ENCODE measurements at regions not wholly inside any gene's neighbourhood (a gene's known extent, or its start where the extent isn't known, plus 50 kb on each side); places are given as distances from the start of the nearest gene placed in this dataset.

DNA sequence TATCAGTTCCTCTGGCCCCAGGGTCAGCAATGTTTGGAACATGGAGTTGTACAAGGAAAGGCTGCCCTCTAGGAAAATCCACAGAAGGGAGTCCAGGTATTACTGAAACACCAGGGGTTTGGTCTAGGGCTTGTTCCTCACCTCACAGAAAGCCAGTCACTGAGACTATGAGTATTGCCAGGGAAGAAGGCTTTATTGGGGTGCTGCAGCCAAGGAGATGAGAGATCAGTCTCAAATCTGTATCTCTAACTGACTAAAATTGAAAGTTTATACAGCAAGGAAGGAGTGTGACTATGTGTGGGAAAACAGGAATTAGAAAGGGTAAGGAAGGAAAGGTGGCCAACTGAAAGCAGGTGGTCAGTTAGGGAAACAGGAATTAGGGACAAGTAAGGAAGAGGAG lies 172.3 kb downstream of the LYPLAL1 start:
- H3K27ac Mint-ChIP-seq (ENCODE audit: unreplicated experiment): no peak overlapping the region
- no peaks in the 10 kb centered on the region for H3K27me3 Mint-ChIP-seq (ENCODE audit: unreplicated experiment)
- H3K36me3 Mint-ChIP-seq (ENCODE audit: unreplicated experiment): peaks cover 12% of the 10 kb centered on the region
- no peak for DNase-seq
- H3K4me1 Mint-ChIP-seq (ENCODE audit: low read depth, unreplicated experiment): no peaks in the 10 kb centered on the region
- TF ChIP-seq, protein P1, sequence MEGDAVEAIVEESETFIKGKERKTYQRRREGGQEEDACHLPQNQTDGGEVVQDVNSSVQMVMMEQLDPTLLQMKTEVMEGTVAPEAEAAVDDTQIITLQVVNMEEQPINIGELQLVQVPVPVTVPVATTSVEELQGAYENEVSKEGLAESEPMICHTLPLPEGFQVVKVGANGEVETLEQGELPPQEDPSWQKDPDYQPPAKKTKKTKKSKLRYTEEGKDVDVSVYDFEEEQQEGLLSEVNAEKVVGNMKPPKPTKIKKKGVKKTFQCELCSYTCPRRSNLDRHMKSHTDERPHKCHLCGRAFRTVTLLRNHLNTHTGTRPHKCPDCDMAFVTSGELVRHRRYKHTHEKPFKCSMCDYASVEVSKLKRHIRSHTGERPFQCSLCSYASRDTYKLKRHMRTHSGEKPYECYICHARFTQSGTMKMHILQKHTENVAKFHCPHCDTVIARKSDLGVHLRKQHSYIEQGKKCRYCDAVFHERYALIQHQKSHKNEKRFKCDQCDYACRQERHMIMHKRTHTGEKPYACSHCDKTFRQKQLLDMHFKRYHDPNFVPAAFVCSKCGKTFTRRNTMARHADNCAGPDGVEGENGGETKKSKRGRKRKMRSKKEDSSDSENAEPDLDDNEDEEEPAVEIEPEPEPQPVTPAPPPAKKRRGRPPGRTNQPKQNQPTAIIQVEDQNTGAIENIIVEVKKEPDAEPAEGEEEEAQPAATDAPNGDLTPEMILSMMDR (IDR thresholded peaks at IDR 0.05; ENCODE audit: partially characterized antibody, unreplicated experiment): no peak
- H3K4me3 Mint-ChIP-seq (ENCODE audit: unreplicated experiment): no peak overlapping the region
- H3K9me3 Mint-ChIP-seq (ENCODE audit: unreplicated experiment): no peaks in the 10 kb centered on the region

DNA sequence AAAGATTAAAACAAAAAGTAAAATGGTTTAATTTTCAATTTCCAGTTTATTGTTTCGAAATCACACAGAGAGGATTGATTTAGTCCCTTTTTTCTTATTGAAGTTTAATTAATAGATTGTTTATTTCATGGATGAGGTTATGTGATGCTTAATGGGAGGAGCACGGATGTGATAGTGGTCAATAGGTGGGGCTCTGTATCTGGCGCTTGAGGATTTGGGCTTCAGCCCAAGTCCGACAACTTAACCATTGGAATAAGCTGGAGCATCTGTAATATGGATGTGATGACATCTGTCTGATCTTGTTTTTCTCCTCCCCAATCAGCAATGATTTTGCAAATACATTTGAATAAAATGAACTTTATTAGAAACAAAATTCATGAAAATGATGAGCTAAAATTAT lies 169.2 kb downstream of the LYPLAL1 start:
- no peaks in the 10 kb centered on the region for H3K4me1 Mint-ChIP-seq (ENCODE audit: low read depth, unreplicated experiment)
- DNase-seq: no peak
- H3K9me3 Mint-ChIP-seq (ENCODE audit: unreplicated experiment): no peaks in the 10 kb centered on the region
- H3K27me3 Mint-ChIP-seq (ENCODE audit: unreplicated experiment): no peaks in the 10 kb centered on the region
- TF ChIP-seq, protein P1 (IDR thresholded peaks at IDR 0.05; ENCODE audit: partially characterized antibody, unreplicated experiment): no peak
- no peak overlapping the region for H3K27ac Mint-ChIP-seq (ENCODE audit: unreplicated experiment)
- H3K4me3 Mint-ChIP-seq (ENCODE audit: unreplicated experiment): no peak overlapping the region
- H3K36me3 Mint-ChIP-seq (ENCODE audit: unreplicated experiment): peaks cover 12% of the 10 kb centered on the region

DNA sequence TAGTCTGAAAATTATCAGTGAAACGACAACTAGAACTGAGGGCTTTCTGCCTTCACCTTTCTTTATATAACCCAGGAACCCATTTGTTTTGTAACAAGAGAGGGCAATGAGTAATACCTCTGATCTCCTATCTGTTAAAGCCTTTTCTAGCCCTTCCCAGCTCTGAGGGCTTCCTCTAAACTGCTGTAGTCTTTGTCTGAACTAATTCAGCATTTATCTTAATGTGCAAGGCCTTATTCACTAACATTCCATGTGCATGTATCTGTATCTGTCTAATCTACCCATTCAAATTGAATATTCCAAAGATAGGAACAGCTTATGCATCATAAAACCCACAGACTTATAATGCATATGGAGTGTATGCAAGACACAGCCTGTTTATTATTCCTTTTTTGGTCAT lies 167.1 kb downstream of the LYPLAL1 start:
- H3K4me1 Mint-ChIP-seq (ENCODE audit: low read depth, unreplicated experiment): no peaks in the 10 kb centered on the region
- H3K36me3 Mint-ChIP-seq (ENCODE audit: unreplicated experiment): peaks cover under 1% of the 10 kb centered on the region
- no peak for DNase-seq
- no peak overlapping the region for H3K27ac Mint-ChIP-seq (ENCODE audit: unreplicated experiment)
- H3K27me3 Mint-ChIP-seq (ENCODE audit: unreplicated experiment): no peaks in the 10 kb centered on the region
- TF ChIP-seq, protein P1 (IDR thresholded peaks at IDR 0.05; ENCODE audit: partially characterized antibody, unreplicated experiment): no peak
- H3K4me3 Mint-ChIP-seq (ENCODE audit: unreplicated experiment): no peak overlapping the region
- no peaks in the 10 kb centered on the region for H3K9me3 Mint-ChIP-seq (ENCODE audit: unreplicated experiment)

DNA sequence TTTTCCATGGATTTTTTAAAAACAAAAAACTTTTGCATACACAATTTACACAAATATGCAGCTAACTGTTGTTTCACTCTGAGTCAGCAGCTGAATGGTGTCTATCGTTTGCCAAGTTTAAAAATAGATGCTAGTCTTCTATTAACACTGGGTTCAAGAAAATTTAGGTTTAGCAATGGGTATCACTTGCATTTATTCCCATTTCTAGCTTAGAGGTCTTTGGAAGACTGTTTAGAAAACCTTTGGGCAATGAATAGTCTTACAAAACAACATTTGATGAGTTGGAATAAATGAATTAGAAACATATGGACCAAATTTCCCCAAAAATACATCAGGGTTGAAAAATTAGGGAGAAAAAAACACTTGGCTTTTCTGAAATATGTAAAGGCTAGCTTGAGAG lies 165.8 kb downstream of the LYPLAL1 start:
- TF ChIP-seq, protein P1 (IDR thresholded peaks at IDR 0.05; ENCODE audit: partially characterized antibody, unreplicated experiment): no peak
- no peak for DNase-seq
- H3K4me3 Mint-ChIP-seq (ENCODE audit: unreplicated experiment): no peak overlapping the region
- no peak overlapping the region for H3K27ac Mint-ChIP-seq (ENCODE audit: unreplicated experiment)
- H3K36me3 Mint-ChIP-seq (ENCODE audit: unreplicated experiment): no peaks in the 10 kb centered on the region
- H3K9me3 Mint-ChIP-seq (ENCODE audit: unreplicated experiment): no peaks in the 10 kb centered on the region
- no peaks in the 10 kb centered on the region for H3K4me1 Mint-ChIP-seq (ENCODE audit: low read depth, unreplicated experiment)
- H3K27me3 Mint-ChIP-seq (ENCODE audit: unreplicated experiment): no peaks in the 10 kb centered on the region

DNA sequence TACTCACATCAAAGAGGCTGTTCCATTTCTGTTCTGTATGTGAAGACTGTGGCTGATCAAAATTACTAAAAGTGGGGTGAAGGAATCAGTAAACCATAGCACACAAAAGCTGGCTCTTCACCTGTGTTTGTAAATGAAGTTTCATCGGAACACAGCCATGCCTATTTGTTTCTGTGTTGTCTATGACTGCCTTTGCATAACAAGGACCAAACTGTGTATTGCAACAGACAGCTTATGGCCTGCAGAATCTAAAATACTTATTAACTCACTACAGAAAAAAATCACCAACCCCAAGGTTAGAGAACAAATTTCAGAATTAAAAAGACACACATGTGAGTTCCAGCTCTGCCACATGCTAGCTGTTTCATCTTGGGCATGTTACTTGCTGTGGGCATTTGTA lies 163.9 kb downstream of the LYPLAL1 start:
- H3K27me3 Mint-ChIP-seq (ENCODE audit: unreplicated experiment): no peaks in the 10 kb centered on the region
- H3K9me3 Mint-ChIP-seq (ENCODE audit: unreplicated experiment): no peaks in the 10 kb centered on the region
- H3K27ac Mint-ChIP-seq (ENCODE audit: unreplicated experiment): no peak overlapping the region
- no peak for DNase-seq
- no peaks in the 10 kb centered on the region for H3K4me1 Mint-ChIP-seq (ENCODE audit: low read depth, unreplicated experiment)
- no peak overlapping the region for H3K4me3 Mint-ChIP-seq (ENCODE audit: unreplicated experiment)
- TF ChIP-seq, protein P1 (IDR thresholded peaks at IDR 0.05; ENCODE audit: partially characterized antibody, unreplicated experiment): no peak
- no peaks in the 10 kb centered on the region for H3K36me3 Mint-ChIP-seq (ENCODE audit: unreplicated experiment)

All from glutamatergic neuron (in vitro differentiated cells).